ENCODE measurements at regions not wholly inside any gene's neighbourhood (a gene's known extent, or its start where the extent isn't known, plus 50 kb on each side); places are given as distances from the start of the nearest gene placed in this dataset.

- peaks cover 58% of the 10 kb centered on the region; the same call in 1 of the 2 replicates for H3K79me2 ChIP-seq (ENCODE audit: insufficient read depth, low read depth, low read length)
- no peaks in the 10 kb centered on the region for H3K9me3 ChIP-seq (ENCODE audit: low read length)
- intact Hi-C loops (cut with micrococcal nuclease; ENCODE audit: unreplicated experiment) = no loop called here
- no peak overlapping the region for H3K4me2 ChIP-seq (ENCODE audit: low read length)
- H3K4me3 ChIP-seq (ENCODE audit: low read depth, low read length, poor library complexity, severe bottlenecking) = no peak overlapping the region
- no peak overlapping the region for H2AFZ ChIP-seq (ENCODE audit: low read length)
- ChIA-PET CTCF (ENCODE audit: unreplicated experiment) (no interaction called here), POLR2A (interaction anchor here (0.9 to 5.2 kb wide), 4 partner anchors 10 to 16 kb away, joined by 3 to 38 read pairs (median 4); no protein-coding TSS in a partner anchor)
- TF ChIP-seq, protein P1, sequence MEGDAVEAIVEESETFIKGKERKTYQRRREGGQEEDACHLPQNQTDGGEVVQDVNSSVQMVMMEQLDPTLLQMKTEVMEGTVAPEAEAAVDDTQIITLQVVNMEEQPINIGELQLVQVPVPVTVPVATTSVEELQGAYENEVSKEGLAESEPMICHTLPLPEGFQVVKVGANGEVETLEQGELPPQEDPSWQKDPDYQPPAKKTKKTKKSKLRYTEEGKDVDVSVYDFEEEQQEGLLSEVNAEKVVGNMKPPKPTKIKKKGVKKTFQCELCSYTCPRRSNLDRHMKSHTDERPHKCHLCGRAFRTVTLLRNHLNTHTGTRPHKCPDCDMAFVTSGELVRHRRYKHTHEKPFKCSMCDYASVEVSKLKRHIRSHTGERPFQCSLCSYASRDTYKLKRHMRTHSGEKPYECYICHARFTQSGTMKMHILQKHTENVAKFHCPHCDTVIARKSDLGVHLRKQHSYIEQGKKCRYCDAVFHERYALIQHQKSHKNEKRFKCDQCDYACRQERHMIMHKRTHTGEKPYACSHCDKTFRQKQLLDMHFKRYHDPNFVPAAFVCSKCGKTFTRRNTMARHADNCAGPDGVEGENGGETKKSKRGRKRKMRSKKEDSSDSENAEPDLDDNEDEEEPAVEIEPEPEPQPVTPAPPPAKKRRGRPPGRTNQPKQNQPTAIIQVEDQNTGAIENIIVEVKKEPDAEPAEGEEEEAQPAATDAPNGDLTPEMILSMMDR (conservative IDR thresholded peaks at IDR 0.05; ENCODE audit: low read length) = no peak
- no peak for TF ChIP-seq EZH2phosphoT487 (IDR thresholded peaks at IDR 0.05; ENCODE audit: borderline replicate concordance, low read depth, low read length)
- no peak overlapping the region for H3K27ac ChIP-seq (ENCODE audit: low read depth, low read length, poor library complexity, severe bottlenecking)
- H3K9me2 ChIP-seq (ENCODE audit: insufficient read depth, low read length) = no peaks in the 10 kb centered on the region
- peaks cover 83% of the 10 kb centered on the region for H3K4me1 ChIP-seq (ENCODE audit: insufficient read depth, low read length, poor library complexity, severe bottlenecking)
- H3K36me3 ChIP-seq (ENCODE audit: insufficient read depth, low read length) = peaks cover 7% of the 10 kb centered on the region; the same call in 1 of the 2 replicates
- H4K20me1 ChIP-seq (ENCODE audit: insufficient read depth, low read length) = no peaks in the 10 kb centered on the region
- BruUV-seq (replicated peaks) = no TSS peak
- DNase-seq (ENCODE audit: low spot score) = no peak
Observed at GRCh38 chr13:74073274-74073673, 60.9 kb downstream of the KLF12 start.

- Histone ChIP-seq H3K4me2 (ENCODE audit: low read length) (peak overlapping the region; percentile 64), H3K36me3 (ENCODE audit: insufficient read depth, low read length) (peaks cover 7% of the 10 kb centered on the region; the same call in 1 of the 2 replicates), H3K27ac (ENCODE audit: low read depth, low read length, poor library complexity, severe bottlenecking) (peak overlapping the region; percentile 59), H2AFZ (ENCODE audit: low read length) (no peak overlapping the region), H3K79me2 (ENCODE audit: insufficient read depth, low read depth, low read length) (peaks cover 52% of the 10 kb centered on the region; the same call in 1 of the 2 replicates), H3K4me1 (ENCODE audit: insufficient read depth, low read length, poor library complexity, severe bottlenecking) (peaks cover 56% of the 10 kb centered on the region), H4K20me1 (ENCODE audit: insufficient read depth, low read length) (no peaks in the 10 kb centered on the region), H3K9me3 (ENCODE audit: low read length) (no peaks in the 10 kb centered on the region), H3K4me3 (ENCODE audit: low read depth, low read length, poor library complexity, severe bottlenecking) (peak overlapping the region; percentile 30), H3K9me2 (ENCODE audit: insufficient read depth, low read length) (no peaks in the 10 kb centered on the region)
- POLR2A ChIA-PET = interaction anchor here (0.6 to 2.4 kb wide), 14 partner anchors 9 to 1407 kb away, joined by 3 to 12 read pairs (median 3); partner anchors contain the start of gene KLF12
- no peak for DNase-seq (ENCODE audit: low spot score)
- BruUV-seq (replicated peaks) = no TSS peak
- CTCF ChIA-PET (ENCODE audit: unreplicated experiment) = interaction anchor here (0.9 kb wide), 1 partner anchor 8 kb away, joined by 3 read pairs; no protein-coding TSS in a partner anchor
- TF ChIP-seq, protein P1 (conservative IDR thresholded peaks at IDR 0.05; ENCODE audit: low read length) = no peak
- no peak for TF ChIP-seq EZH2phosphoT487 (IDR thresholded peaks at IDR 0.05; ENCODE audit: borderline replicate concordance, low read depth, low read length)
- intact Hi-C loops (cut with micrococcal nuclease; ENCODE audit: unreplicated experiment) = no loop called here
Observed at GRCh38 chr13:74070513-74070912, 63.7 kb downstream of the KLF12 start.

DNA sequence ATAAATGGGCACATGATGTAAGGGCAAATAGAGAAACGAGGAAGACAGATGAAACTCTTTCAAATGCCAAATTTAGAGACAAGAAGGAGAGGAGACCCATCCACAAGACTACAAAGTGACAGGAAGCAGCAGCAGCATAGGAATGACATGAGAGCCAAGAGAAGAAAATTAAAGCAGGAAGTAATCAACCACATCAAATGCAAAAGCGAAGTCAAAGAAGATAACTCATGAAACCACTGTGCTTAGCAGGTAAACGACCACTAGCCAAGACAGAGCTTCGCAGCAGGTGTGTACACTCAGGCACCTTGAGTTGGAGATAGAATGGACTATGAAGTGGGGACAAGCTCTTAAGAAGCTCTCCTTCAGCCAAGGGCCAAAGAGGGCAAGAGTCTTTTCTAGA, 64.1 kb downstream of the KLF12 start:
- DNase-seq (ENCODE audit: low spot score) = peak; percentile 70
- POLR2A ChIA-PET = interaction anchor here (0.6 to 2.4 kb wide), 12 partner anchors 8 to 212 kb away, joined by 3 to 12 read pairs (median 3); partner anchors contain the start of gene KLF12
- H3K79me2 ChIP-seq (ENCODE audit: insufficient read depth, low read depth, low read length) = peaks cover 51% of the 10 kb centered on the region; the same call in 1 of the 2 replicates

More for the DNA sequence above, 64.1 kb downstream of the KLF12 start:
- Histone ChIP-seq H3K9me3 (ENCODE audit: low read length) (no peaks in the 10 kb centered on the region), H3K4me3 (ENCODE audit: low read depth, low read length, poor library complexity, severe bottlenecking) (peak overlapping the region; percentile 30), H3K9me2 (ENCODE audit: insufficient read depth, low read length) (no peaks in the 10 kb centered on the region), H3K27ac (ENCODE audit: low read depth, low read length, poor library complexity, severe bottlenecking) (peak overlapping the region; percentile 59), H4K20me1 (ENCODE audit: insufficient read depth, low read length) (no peaks in the 10 kb centered on the region), H3K4me1 (ENCODE audit: insufficient read depth, low read length, poor library complexity, severe bottlenecking) (peaks cover 52% of the 10 kb centered on the region), H3K4me2 (ENCODE audit: low read length) (peak overlapping the region; percentile 64), H3K36me3 (ENCODE audit: insufficient read depth, low read length) (peaks cover 7% of the 10 kb centered on the region; the same call in 1 of the 2 replicates), H2AFZ (ENCODE audit: low read length) (no peak overlapping the region)
- CTCF ChIA-PET (ENCODE audit: unreplicated experiment) = interaction anchor here (0.9 kb wide), 1 partner anchor 8 kb away, joined by 3 read pairs; no protein-coding TSS in a partner anchor
- intact Hi-C loops (cut with micrococcal nuclease; ENCODE audit: unreplicated experiment) = no loop called here
- TF ChIP-seq, protein P1 (conservative IDR thresholded peaks at IDR 0.05; ENCODE audit: low read length) = no peak
- no peak for TF ChIP-seq EZH2phosphoT487 (IDR thresholded peaks at IDR 0.05; ENCODE audit: borderline replicate concordance, low read depth, low read length)
- no TSS peak for BruUV-seq (replicated peaks)
